Keratinocyte (primary cell): ENCODE measurements at regions not wholly inside any gene's neighbourhood (a gene's known extent, or its start where the extent isn't known, plus 50 kb on each side); places are given as distances from the start of the nearest gene placed in this dataset.

Experiments
- DNase-seq: peaks from one replicate; pipeline ENCODE4 v3.0.0-alpha.2; 2011; ENCODE audit warnings: low read depth, missing footprints, low spot score
- FAIRE-seq: peaks from 2 replicates; lab custom pipeline; 2011; peaks lifted over from hg19 to GRCh38; lab: Jason Lieb, UNC
- H2AFZ ChIP-seq: 2 replicates; pipeline ENCODE4 v1.6.0; 2012; ENCODE audit warnings: low read length, control low read depth, inconsistent platforms; ENCODE audit not compliant: control insufficient read depth
- H3K27ac ChIP-seq: 2 replicates; pipeline ENCODE4 v1.5.1; 2011; ENCODE audit warnings: low read length; ENCODE audit not compliant: control insufficient read depth, insufficient read depth
- H3K27me3 ChIP-seq: 3 replicates; pipeline ENCODE4 v1.6.0; 2011; ENCODE audit warnings: low read length; ENCODE audit not compliant: control insufficient read depth, insufficient read depth; ENCODE audit errors: extremely low read depth
- H3K36me3 ChIP-seq, 2 experiments: 2 replicates in 1 of 2; 3 replicates in 1 of 2; pipeline ENCODE4 v1.5.1; 2011; ENCODE audit warnings: low read length in 2 of 2, mild to moderate bottlenecking in 1 of 2; ENCODE audit not compliant: control insufficient read depth in 2 of 2, insufficient read depth in 2 of 2; ENCODE audit errors: extremely low read depth in 1 of 2
- H3K4me1 ChIP-seq: 3 replicates; pipeline ENCODE4 v1.5.1; 2011; ENCODE audit warnings: low read length; ENCODE audit not compliant: control insufficient read depth, insufficient read depth; ENCODE audit errors: extremely low read depth
- H3K4me2 ChIP-seq: 3 replicates; pipeline ENCODE4 v1.6.0; 2011; ENCODE audit warnings: low read depth, low read length; ENCODE audit not compliant: control insufficient read depth, insufficient read depth; ENCODE audit errors: extremely low read depth
- H3K4me3 ChIP-seq, 3 experiments: fragments of 200-600 bp in 1 of 3; sonication (generic) in 1 of 3; 2 replicates in 2 of 3; 3 replicates in 1 of 3; pipeline ENCODE4 v1.5.1; 2011 to 2016; ENCODE audit warnings: low read length in 3 of 3, mild to moderate bottlenecking in 3 of 3, control low read depth in 2 of 3, inconsistent platforms in 1 of 3, low read depth in 1 of 3, mixed read lengths in 1 of 3, mixed run types in 1 of 3, moderate library complexity in 1 of 3; ENCODE audit not compliant: control insufficient read depth in 2 of 3, insufficient read depth in 2 of 3; ENCODE audit errors: extremely low read depth in 1 of 3
- H3K79me2 ChIP-seq: 2 replicates; pipeline ENCODE4 v1.6.0; 2012; ENCODE audit warnings: low read length; ENCODE audit not compliant: control insufficient read depth, insufficient read depth
- H3K9ac ChIP-seq: 3 replicates; pipeline ENCODE4 v1.6.0; 2011; ENCODE audit warnings: low read length; ENCODE audit not compliant: control insufficient read depth, insufficient read depth; ENCODE audit errors: extremely low read depth
- H3K9me1 ChIP-seq: 3 replicates; pipeline ENCODE4 v1.6.0; 2011; ENCODE audit warnings: low read length; ENCODE audit not compliant: control insufficient read depth, insufficient read depth; ENCODE audit errors: extremely low read depth
- H3K9me3 ChIP-seq: 2 replicates; pipeline ENCODE4 v1.5.1; 2012; ENCODE audit warnings: low read depth, low read length; ENCODE audit not compliant: control insufficient read depth
- H4K20me1 ChIP-seq: 3 replicates; pipeline ENCODE4 v1.6.0; 2011; ENCODE audit warnings: low read length; ENCODE audit not compliant: control insufficient read depth, insufficient read depth; ENCODE audit errors: extremely low read depth
- EZH2 ChIP-seq: IDR thresholded peaks from one replicate; pipeline ENCODE4 v1.6.1; 2012; ENCODE audit warnings: inconsistent platforms, mild to moderate bottlenecking, low read length, moderate library complexity
- dilution Hi-C: fragments of 300-500 bp; cut with MboI; formaldehyde crosslinking; loops from one replicate; pipeline ENCODE4 v1.7.0; 2020; ENCODE audit warnings: low sequenced_read_pairs; ENCODE audit not compliant: extremely low pct_ligation_motif_present
- TF ChIP-seq, protein P1 (sequence below), 3 experiments: IDR thresholded peaks in 1 of 3; conservative IDR thresholded peaks in 1 of 3; optimal IDR thresholded peaks in 1 of 3; 2 replicates in 2 of 3; 3 replicates in 1 of 3; pipeline versions ENCODE3 to v1.5.1; 2011; ENCODE audit warnings: low read length in 3 of 3, mild to moderate bottlenecking in 3 of 3, moderate library complexity in 2 of 3, control low read depth in 1 of 3, inconsistent platforms in 1 of 3; ENCODE audit not compliant: insufficient read depth in 2 of 3; ENCODE audit errors: extremely low read depth in 1 of 3

GRCh38 chr2:41878056-41878455 lies 169.8 kb upstream of the PKDCC start:
- no peak for FAIRE-seq
- H3K4me3 ChIP-seq = no peak overlapping the region
- no peak for DNase-seq
- H3K27me3 ChIP-seq = no peaks in the 10 kb centered on the region
- dilution Hi-C loops = no loop called here
- H3K36me3 ChIP-seq = no peaks in the 10 kb centered on the region
- no peaks in the 10 kb centered on the region for H3K9me1 ChIP-seq
- H2AFZ ChIP-seq = no peak overlapping the region
- no peak overlapping the region for H3K4me2 ChIP-seq
- TF ChIP-seq EZH2 = no peak
- TF ChIP-seq, protein P1, sequence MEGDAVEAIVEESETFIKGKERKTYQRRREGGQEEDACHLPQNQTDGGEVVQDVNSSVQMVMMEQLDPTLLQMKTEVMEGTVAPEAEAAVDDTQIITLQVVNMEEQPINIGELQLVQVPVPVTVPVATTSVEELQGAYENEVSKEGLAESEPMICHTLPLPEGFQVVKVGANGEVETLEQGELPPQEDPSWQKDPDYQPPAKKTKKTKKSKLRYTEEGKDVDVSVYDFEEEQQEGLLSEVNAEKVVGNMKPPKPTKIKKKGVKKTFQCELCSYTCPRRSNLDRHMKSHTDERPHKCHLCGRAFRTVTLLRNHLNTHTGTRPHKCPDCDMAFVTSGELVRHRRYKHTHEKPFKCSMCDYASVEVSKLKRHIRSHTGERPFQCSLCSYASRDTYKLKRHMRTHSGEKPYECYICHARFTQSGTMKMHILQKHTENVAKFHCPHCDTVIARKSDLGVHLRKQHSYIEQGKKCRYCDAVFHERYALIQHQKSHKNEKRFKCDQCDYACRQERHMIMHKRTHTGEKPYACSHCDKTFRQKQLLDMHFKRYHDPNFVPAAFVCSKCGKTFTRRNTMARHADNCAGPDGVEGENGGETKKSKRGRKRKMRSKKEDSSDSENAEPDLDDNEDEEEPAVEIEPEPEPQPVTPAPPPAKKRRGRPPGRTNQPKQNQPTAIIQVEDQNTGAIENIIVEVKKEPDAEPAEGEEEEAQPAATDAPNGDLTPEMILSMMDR (optimal IDR thresholded peaks at IDR 0.05 in 1 of 3, IDR thresholded peaks at IDR 0.05 in 1 of 3, conservative IDR thresholded peaks at IDR 0.05 in 1 of 3; ENCODE audit: extremely low read depth in 1 of 3, insufficient read depth in 2 of 3, low read length in 3 of 3) = no peak
- no peak overlapping the region for H3K27ac ChIP-seq
- no peaks in the 10 kb centered on the region for H3K4me1 ChIP-seq
- no peaks in the 10 kb centered on the region for H3K9me3 ChIP-seq
- H3K9ac ChIP-seq = no peak overlapping the region
- H4K20me1 ChIP-seq = no peaks in the 10 kb centered on the region
- no peaks in the 10 kb centered on the region for H3K79me2 ChIP-seq

DNA sequence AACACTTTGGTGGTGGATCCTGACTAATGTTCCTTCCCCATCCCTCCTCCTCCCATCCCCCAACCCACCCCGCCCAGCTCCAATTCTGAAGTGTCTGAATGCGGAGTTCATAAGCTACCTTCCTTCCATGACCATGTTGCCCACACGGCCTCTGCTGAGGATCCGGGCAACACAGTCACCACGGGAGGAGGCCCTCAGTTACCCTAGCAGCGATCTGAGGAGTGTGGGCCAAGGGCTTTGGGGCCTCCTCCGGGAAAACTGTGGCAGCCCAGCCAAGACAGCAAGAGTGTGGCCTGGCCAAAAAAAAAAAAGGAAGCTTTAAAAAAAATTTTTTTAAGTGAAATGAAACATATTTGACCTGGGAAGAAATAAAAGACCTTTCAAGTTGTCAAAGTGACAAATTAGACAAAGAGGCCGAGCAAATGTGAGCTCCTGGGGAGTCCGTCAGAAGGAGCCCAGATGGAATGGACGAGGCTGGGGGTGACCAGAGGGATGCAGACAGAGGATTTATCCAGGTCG lies 169.0 kb upstream of the PKDCC start:
- Histone ChIP-seq H3K27me3 (no peaks in the 10 kb centered on the region), H3K4me1 (no peaks in the 10 kb centered on the region), H3K4me3 (no peak overlapping the region), H4K20me1 (no peaks in the 10 kb centered on the region), H2AFZ (no peak overlapping the region), H3K9me1 (no peaks in the 10 kb centered on the region), H3K79me2 (no peaks in the 10 kb centered on the region), H3K27ac (no peak overlapping the region), H3K9ac (no peak overlapping the region), H3K36me3 (no peaks in the 10 kb centered on the region), H3K4me2 (no peak overlapping the region), H3K9me3 (no peaks in the 10 kb centered on the region)
- dilution Hi-C loops = no loop called here
- DNase-seq = no peak
- TF ChIP-seq, protein P1 (optimal IDR thresholded peaks at IDR 0.05 in 1 of 3, IDR thresholded peaks at IDR 0.05 in 1 of 3, conservative IDR thresholded peaks at IDR 0.05 in 1 of 3; ENCODE audit: extremely low read depth in 1 of 3, insufficient read depth in 2 of 3, low read length in 3 of 3) = no peak
- TF ChIP-seq EZH2 = no peak
- FAIRE-seq = no peak
